CD4-positive, alpha-beta T cell treated with Interleukin-6 for 4 hours (primary cell): ENCODE measurements at regions not wholly inside any gene's neighbourhood (a gene's known extent, or its start where the extent isn't known, plus 50 kb on each side); places are given as distances from the start of the nearest gene placed in this dataset.

ENCODE experiments used
- DNase-seq: peaks from one replicate; pipeline ENCODE4 v3.0.0-alpha.2; 2020; ENCODE audit warnings: mixed read lengths

DNA sequence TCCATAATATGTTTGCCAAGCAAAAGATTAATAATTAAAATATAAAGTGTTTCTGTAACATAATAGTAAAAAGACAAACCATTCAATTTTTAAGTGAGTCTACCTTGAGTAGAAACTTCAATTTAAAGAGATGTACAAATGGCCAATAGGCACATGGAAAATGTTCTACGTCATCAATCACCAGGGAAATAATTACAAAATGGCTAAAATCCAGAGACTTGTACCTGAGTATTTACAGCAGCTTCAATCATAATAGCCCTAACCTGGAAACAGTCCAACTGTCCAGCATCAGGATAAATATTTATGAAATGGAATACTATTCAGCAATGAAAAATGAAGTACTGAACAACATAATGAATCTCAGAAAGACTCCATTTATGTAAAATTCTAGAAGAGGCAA lies 95.5 kb upstream of the FAR2 start:
- no peak for DNase-seq

DNA sequence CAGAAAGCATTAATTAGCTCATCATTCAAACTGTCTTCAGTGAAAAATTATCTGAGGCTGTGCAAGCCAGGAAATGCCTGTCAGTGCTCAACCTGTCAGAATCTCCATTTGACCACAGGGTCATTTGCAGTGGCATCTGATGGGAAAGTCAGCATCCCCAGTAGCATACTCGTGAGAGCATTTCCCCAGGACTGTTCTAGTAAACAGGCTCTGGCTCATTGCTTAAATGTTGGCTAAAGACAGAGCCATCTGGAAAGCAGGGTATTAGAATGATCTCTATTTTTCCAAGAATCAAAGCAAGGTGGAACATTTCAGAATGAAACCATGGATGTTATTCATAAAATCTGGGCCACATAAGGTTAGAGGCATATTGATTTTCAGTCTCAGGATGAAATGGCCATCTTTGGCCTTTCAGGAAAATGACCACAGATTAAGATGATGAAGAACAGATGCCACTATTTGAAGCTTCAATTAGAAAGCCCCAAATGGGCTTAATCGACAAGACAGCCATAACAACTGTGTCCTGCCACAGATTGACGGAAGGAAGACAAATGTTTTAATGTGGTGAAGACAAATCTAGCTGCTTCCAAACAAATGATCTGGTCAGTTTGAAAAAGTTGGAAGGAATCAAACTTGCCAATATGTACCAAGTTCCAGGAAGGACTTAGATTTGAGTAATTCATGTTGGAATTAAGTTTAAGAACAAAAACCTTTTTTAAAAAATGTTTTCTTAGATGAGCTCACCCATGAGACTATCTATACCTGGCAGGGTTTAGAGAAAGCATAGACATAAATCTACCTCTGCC lies 94.0 kb upstream of the FAR2 start:
- DNase-seq = no peak

DNA sequence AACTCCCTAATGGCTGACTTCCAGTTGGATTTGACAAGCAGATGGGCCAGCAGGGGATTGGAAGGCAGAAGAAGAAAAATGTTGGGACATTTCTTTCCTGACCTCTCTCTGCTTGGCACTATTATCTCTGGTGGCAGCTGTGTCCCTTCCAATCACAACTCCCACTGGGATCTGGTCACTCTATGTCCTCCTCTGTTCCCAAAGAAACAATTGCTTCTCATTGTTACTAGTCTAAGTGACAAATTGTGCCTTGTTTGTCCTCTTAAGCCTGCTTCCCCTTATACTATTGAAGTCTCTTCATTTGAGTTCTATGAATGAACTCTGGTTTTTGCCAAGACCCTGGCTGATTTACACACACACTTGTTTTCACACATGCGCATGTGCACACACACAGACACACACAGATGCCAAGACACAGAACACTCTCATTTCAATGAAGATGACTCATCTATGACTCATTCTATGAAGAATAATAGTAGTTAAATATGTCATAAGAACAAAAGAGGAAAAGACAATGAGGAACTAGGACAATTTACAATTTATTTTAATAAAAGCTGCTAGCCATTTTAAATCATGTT lies 83.0 kb upstream of the FAR2 start:
- DNase-seq = peak; percentile 10

DNA sequence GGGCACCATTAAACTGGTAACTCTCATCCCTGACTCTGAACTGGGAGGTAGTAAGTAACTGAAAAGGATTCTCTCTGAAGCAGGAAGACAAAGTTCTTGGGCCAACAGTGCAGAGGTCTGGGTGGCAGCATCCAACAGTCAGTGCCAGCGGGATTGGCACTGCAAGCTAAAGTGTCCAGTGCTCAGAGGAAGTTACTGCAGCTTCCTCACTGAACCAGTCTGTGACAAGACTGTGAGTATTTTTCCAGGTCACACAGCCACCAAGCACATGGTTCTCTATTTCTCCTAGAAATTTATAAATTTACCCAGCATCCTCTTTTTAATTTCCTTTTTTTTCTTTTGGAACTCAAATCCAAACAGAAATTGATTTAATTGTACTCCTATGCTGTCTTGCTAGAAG lies 81.6 kb upstream of the FAR2 start:
- no peak for DNase-seq

DNA sequence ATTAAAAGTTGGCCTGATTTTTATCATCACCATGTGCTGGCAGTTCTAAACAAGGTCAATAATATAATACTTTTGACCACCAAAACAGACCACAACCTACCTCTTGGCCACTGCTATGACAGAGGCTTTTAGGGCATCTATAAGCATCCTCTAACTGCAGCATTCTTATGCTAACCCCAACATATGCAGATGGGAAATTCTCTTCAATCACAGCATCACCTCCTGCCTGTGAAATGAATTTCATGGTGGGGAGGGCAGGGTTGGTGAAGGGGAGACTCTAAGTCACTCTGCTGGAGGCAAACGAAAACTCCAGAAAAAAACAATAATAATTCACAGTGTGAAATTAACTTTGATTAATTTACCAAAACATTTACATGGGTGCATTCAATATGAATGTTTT lies 78.8 kb upstream of the FAR2 start:
- DNase-seq = no peak

DNA sequence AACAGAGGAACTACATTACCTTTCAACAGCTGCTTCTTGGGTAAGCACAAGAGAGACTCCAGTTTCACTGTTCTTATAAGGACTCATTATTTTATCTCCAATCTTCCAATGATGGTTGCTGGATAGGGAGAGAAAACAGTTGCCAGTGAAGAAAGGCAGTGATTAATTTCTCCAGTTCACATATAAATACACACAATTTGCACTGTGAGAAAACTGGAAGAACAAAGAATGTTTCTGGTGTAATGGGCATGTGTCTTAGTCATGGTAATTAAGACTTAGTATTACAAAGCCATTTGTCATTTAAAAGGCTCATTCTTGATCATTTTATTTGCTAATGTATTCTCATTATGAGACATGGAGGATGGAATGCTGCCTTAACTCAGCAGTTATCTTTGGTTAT lies 78.0 kb upstream of the FAR2 start:
- no peak for DNase-seq

DNA sequence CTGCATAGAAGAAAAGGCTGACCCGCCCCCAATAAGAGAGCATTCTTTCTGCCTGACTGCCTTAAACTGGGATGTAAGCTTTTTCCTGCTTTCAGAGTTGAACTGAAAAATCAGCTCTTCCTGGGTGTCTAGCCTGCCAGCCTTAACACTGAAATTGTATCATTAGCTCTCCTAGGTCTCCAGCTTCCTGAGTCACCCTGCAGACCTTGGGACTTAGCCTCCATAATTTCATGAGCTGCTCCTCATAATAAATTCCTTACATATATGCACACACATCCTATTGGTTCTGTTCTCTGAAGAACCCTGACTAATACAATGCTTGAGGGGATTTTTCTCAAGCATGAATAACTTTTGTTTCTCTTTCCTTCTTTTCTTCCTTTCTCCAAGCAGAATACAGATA lies 76.4 kb upstream of the FAR2 start:
- no peak for DNase-seq

DNA sequence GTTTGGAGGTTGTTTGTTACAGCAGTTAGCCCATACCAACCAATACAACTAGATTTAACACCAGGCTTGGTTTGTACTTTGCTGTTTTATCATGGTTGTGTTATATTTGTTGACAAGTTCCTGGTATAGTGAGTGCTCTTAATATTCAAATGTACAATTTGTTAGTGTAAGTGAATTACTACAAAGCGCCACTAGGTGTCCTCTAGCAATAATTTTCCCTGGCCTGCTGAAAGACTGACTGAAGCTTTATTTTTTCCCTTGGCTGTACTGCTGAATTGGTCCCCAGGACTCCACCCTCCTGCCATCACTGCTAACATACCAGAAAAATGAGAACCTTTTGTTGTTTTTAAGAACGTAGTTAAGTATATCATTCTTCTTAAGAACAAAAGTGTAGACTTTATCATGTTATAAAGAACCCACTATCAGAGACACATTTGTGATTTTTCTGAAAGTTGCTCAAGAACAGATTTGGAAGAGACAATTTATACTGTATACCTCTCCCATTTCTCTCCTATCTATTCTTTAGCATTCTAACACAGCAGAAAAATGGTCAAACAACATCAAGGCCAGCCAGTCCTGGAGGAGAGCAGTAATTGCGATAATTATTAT lies 75.3 kb upstream of the FAR2 start:
- DNase-seq = peak; percentile 13

DNA sequence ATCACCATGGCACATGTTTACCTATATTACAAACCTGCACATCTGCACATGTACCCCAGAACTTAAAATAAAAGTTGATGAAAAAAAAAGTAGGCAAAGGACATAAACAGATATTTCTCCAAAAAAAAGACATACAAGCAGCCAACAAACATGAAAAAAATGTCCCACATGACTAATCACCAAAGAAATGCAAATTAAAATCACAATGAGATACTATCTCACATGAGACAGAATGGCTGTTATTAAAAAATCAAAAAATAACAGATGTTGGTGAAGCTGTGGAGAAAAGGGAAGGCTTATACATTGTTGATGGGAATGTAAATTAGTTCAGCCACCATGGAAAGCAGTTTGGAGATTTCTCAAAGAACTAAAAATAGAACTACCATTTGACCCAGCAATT lies 68.0 kb upstream of the FAR2 start:
- DNase-seq = no peak

DNA sequence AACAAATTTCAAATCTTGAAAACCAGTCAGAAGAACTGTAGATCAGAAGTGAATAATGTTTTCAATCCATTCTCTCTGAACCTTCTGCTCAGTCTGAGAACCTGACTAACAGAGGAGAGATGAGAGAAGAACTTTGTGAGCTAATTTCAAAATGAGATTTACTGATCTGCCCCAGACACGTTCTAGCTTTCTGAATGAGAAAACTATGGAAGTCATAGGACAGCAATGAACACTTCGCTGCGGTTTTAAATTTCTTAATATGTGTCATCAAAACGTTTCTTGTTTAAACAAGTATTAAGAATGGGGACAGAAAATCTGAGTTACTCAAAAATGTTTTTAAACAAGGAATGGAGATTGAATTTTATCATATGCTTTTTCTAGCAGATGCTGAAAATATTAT lies 66.6 kb upstream of the FAR2 start:
- no peak for DNase-seq

DNA sequence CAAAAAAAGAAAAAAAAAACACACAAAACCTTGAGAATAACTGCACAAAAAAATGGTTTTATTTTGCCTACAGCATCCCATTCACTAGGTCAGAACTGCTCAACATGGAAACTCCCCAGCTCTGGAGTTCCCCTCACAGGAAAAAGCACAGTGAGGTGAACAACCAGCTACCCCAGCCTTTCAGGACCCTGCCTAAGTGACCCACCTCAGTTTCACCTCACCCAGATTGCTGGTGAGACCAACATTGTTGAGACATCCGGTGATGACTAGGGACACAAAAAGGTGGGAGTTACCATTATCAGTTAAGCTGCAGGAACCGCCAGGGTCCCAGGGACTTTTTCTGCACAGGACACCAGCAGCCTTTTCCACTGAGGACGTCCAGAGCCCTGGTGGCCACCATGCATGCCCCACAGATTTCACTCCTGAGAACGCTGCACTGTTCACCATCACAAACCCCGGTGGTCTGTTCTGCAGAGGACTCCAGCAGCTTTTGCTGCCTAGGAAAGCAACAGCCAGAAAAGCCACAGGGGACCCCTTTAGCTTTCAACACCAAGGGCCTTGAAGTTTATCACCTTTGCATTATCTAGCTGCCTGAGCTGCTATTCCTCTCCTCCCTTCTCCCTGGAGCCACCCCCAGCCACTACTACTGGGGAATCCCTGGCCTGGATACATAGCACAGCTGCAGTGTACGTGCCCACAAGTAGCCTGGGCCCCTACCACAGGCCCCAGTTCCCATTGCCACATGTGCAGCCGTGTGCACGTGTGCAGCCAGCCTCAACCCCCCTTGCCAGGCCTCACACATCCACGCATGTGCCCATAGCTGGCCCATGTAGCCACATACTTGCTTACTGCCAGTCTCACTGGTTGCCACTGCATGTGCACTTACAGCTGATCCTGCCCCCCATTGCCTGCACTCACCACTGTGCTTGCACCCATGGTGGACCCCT lies 62.5 kb upstream of the FAR2 start:
- no peak for DNase-seq

DNA sequence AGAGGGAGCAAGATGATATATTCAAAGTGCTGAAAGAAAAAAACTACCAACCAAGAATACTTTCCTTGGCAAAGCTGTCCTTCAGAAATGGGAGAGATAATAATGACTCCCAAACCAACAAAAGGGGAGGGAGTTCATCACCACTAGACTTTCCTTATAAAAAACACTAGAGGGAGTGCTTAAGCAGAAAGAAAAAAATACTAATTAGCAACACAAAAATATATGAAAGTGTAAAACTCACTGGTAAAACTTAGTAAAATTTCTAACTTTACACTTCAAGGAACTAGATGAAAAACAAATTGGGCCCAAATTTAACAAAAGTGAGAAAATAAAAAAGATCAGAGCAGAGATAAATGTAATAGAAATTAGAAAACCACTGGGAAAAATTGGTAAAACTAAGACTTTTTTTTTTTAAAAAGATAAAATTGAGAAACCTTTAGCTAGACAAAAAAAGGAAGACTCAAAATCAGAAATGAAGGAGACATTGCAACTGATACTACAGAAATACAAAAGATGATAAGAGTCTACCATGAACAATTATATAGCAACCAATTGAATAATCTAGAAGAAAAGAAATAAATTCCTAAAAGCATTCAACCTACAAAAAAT lies 60.4 kb upstream of the FAR2 start:
- DNase-seq = no peak
